ENCODE measurements at regions not wholly inside any gene's neighbourhood (a gene's known extent, or its start where the extent isn't known, plus 50 kb on each side); places are given as distances from the start of the nearest gene placed in this dataset.

DNA sequence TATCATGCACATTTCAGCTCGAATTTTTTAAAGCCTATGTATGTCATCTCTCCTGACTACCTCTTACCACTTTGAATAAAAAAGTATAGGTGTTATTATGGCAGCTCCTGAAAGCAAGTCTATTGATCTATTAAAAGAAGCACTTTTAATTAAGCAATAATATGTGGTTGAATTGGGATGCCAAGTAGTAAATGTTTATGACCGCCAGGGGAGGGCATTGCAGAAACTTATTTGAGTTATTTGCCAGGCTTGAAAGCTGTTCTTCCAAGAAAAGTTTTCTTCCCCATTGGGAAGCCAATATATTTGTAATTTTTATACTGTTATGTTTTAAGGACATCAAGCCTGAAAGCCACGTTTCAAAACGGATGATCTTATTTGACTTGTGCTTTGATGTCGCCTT lies 88.1 kb upstream of the SOX21 start:
- TF ChIP-seq POLR2AphosphoS5 (IDR thresholded peaks at IDR 0.05; ENCODE audit: low read depth, low read length) (no peak), REST (IDR thresholded peaks at IDR 0.05; ENCODE audit: insufficient read depth in 1 of 2, low read depth in 2 of 2, low read length in 2 of 2) (no peak), FOXP2 (optimal IDR thresholded peaks at IDR 0.05; ENCODE audit: borderline replicate concordance, extremely low read depth, extremely low read length, insufficient read depth) (no peak)
